NCI-H446 (cell line): ENCODE measurements at regions not wholly inside any gene's neighbourhood (a gene's known extent, or its start where the extent isn't known, plus 50 kb on each side); places are given as distances from the start of the nearest gene placed in this dataset.

Experiments used
- DNase-seq, 2 experiments: peaks; one replicate each; lab custom pipeline; 2025; lab: John Stamatoyannopoulos, UW

GRCh38 chr3:116767726-116768125, 58.1 kb downstream of the TUSC7 start:
- DNase-seq = no peak

GRCh38 chr3:116770815-116771450, 61.4 kb downstream of the TUSC7 start:
- peak; percentile 89 to 94 for DNase-seq

GRCh38 chr3:116776880-116777785, 67.6 kb downstream of the TUSC7 start:
- DNase-seq = no peak

- DNase-seq = no peak
These were observed 75.6 kb downstream of the TUSC7 start for GRCh38 chr3:116785226-116785625.

- DNase-seq = no peak
These were observed 93.1 kb downstream of the TUSC7 start for GRCh38 chr3:116802651-116803050.

GRCh38 chr3:116806351-116806750, 96.8 kb downstream of the TUSC7 start:
- no peak for DNase-seq

GRCh38 chr3:116808725-116809124, 99.1 kb downstream of the TUSC7 start:
- DNase-seq = no peak

GRCh38 chr3:116809208-116809607, 99.6 kb downstream of the TUSC7 start:
- DNase-seq = no peak

GRCh38 chr3:116811754-116812153, 102.2 kb downstream of the TUSC7 start:
- DNase-seq = no peak

- no peak for DNase-seq
These were observed 103.4 kb downstream of the TUSC7 start for GRCh38 chr3:116812949-116813348.

- no peak for DNase-seq
These were observed 105.7 kb downstream of the TUSC7 start for GRCh38 chr3:116815321-116815720.

GRCh38 chr3:116815831-116816588, 106.4 kb downstream of the TUSC7 start:
- peak in 1 of 2 experiments; percentile 60 for DNase-seq

GRCh38 chr3:116821371-116821770, 111.8 kb downstream of the TUSC7 start:
- DNase-seq = no peak

- no peak for DNase-seq
These were observed 114.6 kb downstream of the TUSC7 start for GRCh38 chr3:116824208-116824607.

GRCh38 chr3:116833202-116833601, 123.6 kb downstream of the TUSC7 start:
- no peak for DNase-seq

- DNase-seq = peak; percentile 57 to 78
These were observed 125.2 kb downstream of the TUSC7 start for GRCh38 chr3:116834816-116835215.

- DNase-seq = peak in 1 of 2 experiments; percentile 33
These were observed 126.1 kb downstream of the TUSC7 start for GRCh38 chr3:116835658-116836057.

- peak in 1 of 2 experiments; percentile 12 for DNase-seq
These were observed 126.7 kb downstream of the TUSC7 start for GRCh38 chr3:116836286-116836685.

GRCh38 chr3:116837483-116837882, 127.9 kb downstream of the TUSC7 start:
- DNase-seq = no peak

- no peak for DNase-seq
These were observed 131.6 kb downstream of the TUSC7 start for GRCh38 chr3:116841003-116841735.

- DNase-seq = no peak
These were observed 132.8 kb downstream of the TUSC7 start for GRCh38 chr3:116842254-116842957.
